ENCODE measurements at regions not wholly inside any gene's neighbourhood (a gene's known extent, or its start where the extent isn't known, plus 50 kb on each side); places are given as distances from the start of the nearest gene placed in this dataset.
"Not testable (repeated sequence)": the region's sequence is repeated elsewhere in the genome, so short reads cannot be mapped to it uniquely, and the experiment has no call there.

GRCh38 chr16:27638833-27639560 is 89.1 kb downstream of the KATNIP start:
- no peak overlapping the region for H3K27ac ChIP-seq
- no peak for ATAC-seq
- H3K9me3 ChIP-seq, result no peaks in the 10 kb centered on the region
- H3K4me1 ChIP-seq, result no peaks in the 10 kb centered on the region
- peaks cover 0 to 42% of the 10 kb centered on the region in 2 donors for H3K36me3 ChIP-seq
- H3K27me3 ChIP-seq, result no peaks in the 10 kb centered on the region
- WGBS, 2 donors (ENCODE audit: low coverage in 1 of 2), result 77 to 90% methylated on average over 7 of the region's 15 CpGs
- TF ChIP-seq EP300 (IDR thresholded peaks at IDR 0.05) (no peak), POLR2A (IDR thresholded peaks at IDR 0.05) (no peak), CTCF (IDR thresholded peaks at IDR 0.05) (no peak), POLR2AphosphoS5 (IDR thresholded peaks at IDR 0.05) (no peak)
- H3K4me3 ChIP-seq, result no peak overlapping the region

GRCh38 chr16:27639561-27640276 is 89.8 kb downstream of the KATNIP start:
- no peak for TF ChIP-seq POLR2A (IDR thresholded peaks at IDR 0.05)
- TF ChIP-seq CTCF (IDR thresholded peaks at IDR 0.05), result peak in 2 of 4 experiments; percentile 20 to 60
- peak; percentile 43 for ATAC-seq
- H3K36me3 ChIP-seq, result peaks cover 0 to 40% of the 10 kb centered on the region in 2 donors
- no peak overlapping the region for H3K4me3 ChIP-seq
- no peaks in the 10 kb centered on the region for H3K27me3 ChIP-seq
- H3K27ac ChIP-seq, result no peak overlapping the region
- WGBS, 2 donors (ENCODE audit: low coverage in 1 of 2), result 60 to 63% methylated on average over 2 to 6 of the region's 7 CpGs
- H3K9me3 ChIP-seq, result no peaks in the 10 kb centered on the region
- no peaks in the 10 kb centered on the region for H3K4me1 ChIP-seq

GRCh38 chr16:27640277-27640600 is 90.3 kb downstream of the KATNIP start:
- ATAC-seq, result no peak
- TF ChIP-seq POLR2AphosphoS5 (IDR thresholded peaks at IDR 0.05) (no peak), CTCF (IDR thresholded peaks at IDR 0.05) (no peak), EP300 (IDR thresholded peaks at IDR 0.05) (no peak)
- 50% methylated on average over 1 of the region's 6 CpGs; no CpG with 5 or more reads in 1 of the 2 donors for WGBS, 2 donors (ENCODE audit: low coverage in 1 of 2)
- H3K4me3 ChIP-seq, result no peak overlapping the region
- H3K9me3 ChIP-seq, result no peaks in the 10 kb centered on the region
- H3K27me3 ChIP-seq, result no peaks in the 10 kb centered on the region
- H3K4me1 ChIP-seq, result no peaks in the 10 kb centered on the region
- peaks cover 0 to 44% of the 10 kb centered on the region in 2 donors for H3K36me3 ChIP-seq
- no peak overlapping the region for H3K27ac ChIP-seq

GRCh38 chr16:27641260-27641659 is 91.3 kb downstream of the KATNIP start:
- Histone ChIP-seq H3K4me3 (no peak overlapping the region), H3K4me1 (no peaks in the 10 kb centered on the region), H3K27ac (no peak overlapping the region), H3K9me3 (no peaks in the 10 kb centered on the region), H3K27me3 (no peaks in the 10 kb centered on the region), H3K36me3 (peaks cover 0 to 35% of the 10 kb centered on the region in 2 donors)
- ATAC-seq, result no peak
- TF ChIP-seq EP300 (IDR thresholded peaks at IDR 0.05), result no peak
- WGBS, 2 donors (ENCODE audit: low coverage in 1 of 2), result 89% methylated on average over 3 of the region's 9 CpGs; no CpG with 5 or more reads in 1 of the 2 donors

GRCh38 chr16:27641734-27642415 is 91.9 kb downstream of the KATNIP start:
- H3K4me3 ChIP-seq, H3K9me3 ChIP-seq, H3K27ac ChIP-seq, H3K4me1 ChIP-seq, ATAC-seq, H3K27me3 ChIP-seq: not testable (repeated sequence)
- H3K36me3 ChIP-seq, result peaks cover 0 to 40% of the 10 kb centered on the region in 2 donors
- WGBS, 2 donors (ENCODE audit: low coverage in 1 of 2), result 100% methylated on average over 1 to 2 of the region's 10 CpGs
